ENCODE measurements at regions not wholly inside any gene's neighbourhood (a gene's known extent, or its start where the extent isn't known, plus 50 kb on each side); places are given as distances from the start of the nearest gene placed in this dataset.
"Not testable (repeated sequence)": the region's sequence is repeated elsewhere in the genome, so short reads cannot be mapped to it uniquely, and the experiment has no call there.

GRCh38 chr2:111309231-111310075, 188.7 kb downstream of the BCL2L11 start:
- WGBS = 98% methylated on average over 5 of the region's 6 CpGs
- not testable (repeated sequence) for H3K27me3 ChIP-seq (ENCODE audit: control insufficient read depth in 2 of 2, insufficient read depth in 1 of 2, low read length in 1 of 2); H3K9me3 ChIP-seq (ENCODE audit: control insufficient read depth in 2 of 2, insufficient read depth in 1 of 2, low read length in 1 of 2); H3K27ac ChIP-seq (ENCODE audit: low read depth in 1 of 2, low read length in 1 of 2); H3K4me3 ChIP-seq (ENCODE audit: low read length in 2 of 2); H3K36me3 ChIP-seq (ENCODE audit: control insufficient read depth in 2 of 2, insufficient read depth in 2 of 2, low read length in 1 of 2); H3K4me1 ChIP-seq (ENCODE audit: control insufficient read depth in 2 of 2, insufficient read depth in 2 of 2, low read length in 2 of 2); DNase-seq (ENCODE audit: low read depth in 6 of 9, low spot score in 9 of 9)

- not testable (repeated sequence) for H3K27ac ChIP-seq (ENCODE audit: low read depth in 1 of 2, low read length in 1 of 2); DNase-seq (ENCODE audit: low read depth in 6 of 9, low spot score in 9 of 9); H3K36me3 ChIP-seq (ENCODE audit: control insufficient read depth in 2 of 2, insufficient read depth in 2 of 2, low read length in 1 of 2); H3K4me3 ChIP-seq (ENCODE audit: low read length in 2 of 2); H3K27me3 ChIP-seq (ENCODE audit: control insufficient read depth in 2 of 2, insufficient read depth in 1 of 2, low read length in 1 of 2); H3K9me3 ChIP-seq (ENCODE audit: control insufficient read depth in 2 of 2, insufficient read depth in 1 of 2, low read length in 1 of 2); H3K4me1 ChIP-seq (ENCODE audit: control insufficient read depth in 2 of 2, insufficient read depth in 2 of 2, low read length in 2 of 2)
- WGBS = 97% methylated on average over 5 of the region's 8 CpGs
Observed at GRCh38 chr2:111310395-111310794, 189.7 kb downstream of the BCL2L11 start.

GRCh38 chr2:111311568-111311967, 190.9 kb downstream of the BCL2L11 start:
- not testable (repeated sequence) for H3K27me3 ChIP-seq (ENCODE audit: control insufficient read depth in 2 of 2, insufficient read depth in 1 of 2, low read length in 1 of 2); H3K4me1 ChIP-seq (ENCODE audit: control insufficient read depth in 2 of 2, insufficient read depth in 2 of 2, low read length in 2 of 2); H3K4me3 ChIP-seq (ENCODE audit: low read length in 2 of 2); H3K36me3 ChIP-seq (ENCODE audit: control insufficient read depth in 2 of 2, insufficient read depth in 2 of 2, low read length in 1 of 2); H3K9me3 ChIP-seq (ENCODE audit: control insufficient read depth in 2 of 2, insufficient read depth in 1 of 2, low read length in 1 of 2); H3K27ac ChIP-seq (ENCODE audit: low read depth in 1 of 2, low read length in 1 of 2); DNase-seq (ENCODE audit: low read depth in 6 of 9, low spot score in 9 of 9)
- 100% methylated on average over 2 of the region's 6 CpGs for WGBS

- whole genome bisulfite sequencing = 87% methylated on average over 11 of the region's 15 CpGs
- not testable (repeated sequence) for DNase-seq (ENCODE audit: low read depth in 6 of 9, low spot score in 9 of 9)
Observed at GRCh38 chr2:111312897-111313607, 192.3 kb downstream of the BCL2L11 start.

GRCh38 chr2:111313711-111314110, 193.0 kb downstream of the BCL2L11 start:
- H3K27ac ChIP-seq (ENCODE audit: low read depth in 1 of 2, low read length in 1 of 2); H3K36me3 ChIP-seq (ENCODE audit: control insufficient read depth in 2 of 2, insufficient read depth in 2 of 2, low read length in 1 of 2); H3K27me3 ChIP-seq (ENCODE audit: control insufficient read depth in 2 of 2, insufficient read depth in 1 of 2, low read length in 1 of 2); H3K4me1 ChIP-seq (ENCODE audit: control insufficient read depth in 2 of 2, insufficient read depth in 2 of 2, low read length in 2 of 2); H3K9me3 ChIP-seq (ENCODE audit: control insufficient read depth in 2 of 2, insufficient read depth in 1 of 2, low read length in 1 of 2); DNase-seq (ENCODE audit: low read depth in 6 of 9, low spot score in 9 of 9); H3K4me3 ChIP-seq (ENCODE audit: low read length in 2 of 2): not testable (repeated sequence)
- WGBS = 95% methylated on average over 2 of the region's 3 CpGs

More at GRCh38 chr2:111312897-111313607, 192.3 kb downstream of the BCL2L11 start:
- H3K27me3 ChIP-seq (ENCODE audit: control insufficient read depth in 2 of 2, insufficient read depth in 1 of 2, low read length in 1 of 2); H3K4me1 ChIP-seq (ENCODE audit: control insufficient read depth in 2 of 2, insufficient read depth in 2 of 2, low read length in 2 of 2); H3K36me3 ChIP-seq (ENCODE audit: control insufficient read depth in 2 of 2, insufficient read depth in 2 of 2, low read length in 1 of 2); H3K27ac ChIP-seq (ENCODE audit: low read depth in 1 of 2, low read length in 1 of 2); H3K9me3 ChIP-seq (ENCODE audit: control insufficient read depth in 2 of 2, insufficient read depth in 1 of 2, low read length in 1 of 2); H3K4me3 ChIP-seq (ENCODE audit: low read length in 2 of 2): not testable (repeated sequence)

- not testable (repeated sequence) for H3K4me1 ChIP-seq (ENCODE audit: control insufficient read depth in 2 of 2, insufficient read depth in 2 of 2, low read length in 2 of 2); H3K9me3 ChIP-seq (ENCODE audit: control insufficient read depth in 2 of 2, insufficient read depth in 1 of 2, low read length in 1 of 2); H3K27me3 ChIP-seq (ENCODE audit: control insufficient read depth in 2 of 2, insufficient read depth in 1 of 2, low read length in 1 of 2); DNase-seq (ENCODE audit: low read depth in 6 of 9, low spot score in 9 of 9); H3K4me3 ChIP-seq (ENCODE audit: low read length in 2 of 2); H3K36me3 ChIP-seq (ENCODE audit: control insufficient read depth in 2 of 2, insufficient read depth in 2 of 2, low read length in 1 of 2); H3K27ac ChIP-seq (ENCODE audit: low read depth in 1 of 2, low read length in 1 of 2)
- WGBS = 98% methylated on average over 11 of the region's 13 CpGs
Observed at GRCh38 chr2:111315188-111315917, 194.6 kb downstream of the BCL2L11 start.

GRCh38 chr2:111316221-111316741, 195.6 kb downstream of the BCL2L11 start:
- not testable (repeated sequence) for H3K27me3 ChIP-seq (ENCODE audit: control insufficient read depth in 2 of 2, insufficient read depth in 1 of 2, low read length in 1 of 2); DNase-seq (ENCODE audit: low read depth in 6 of 9, low spot score in 9 of 9); H3K36me3 ChIP-seq (ENCODE audit: control insufficient read depth in 2 of 2, insufficient read depth in 2 of 2, low read length in 1 of 2); H3K4me1 ChIP-seq (ENCODE audit: control insufficient read depth in 2 of 2, insufficient read depth in 2 of 2, low read length in 2 of 2); H3K9me3 ChIP-seq (ENCODE audit: control insufficient read depth in 2 of 2, insufficient read depth in 1 of 2, low read length in 1 of 2); H3K4me3 ChIP-seq (ENCODE audit: low read length in 2 of 2); H3K27ac ChIP-seq (ENCODE audit: low read depth in 1 of 2, low read length in 1 of 2)
- 96% methylated on average over 8 of the region's 9 CpGs for WGBS

GRCh38 chr2:111316881-111317549, 196.3 kb downstream of the BCL2L11 start:
- H3K9me3 ChIP-seq (ENCODE audit: control insufficient read depth in 2 of 2, insufficient read depth in 1 of 2, low read length in 1 of 2); H3K4me3 ChIP-seq (ENCODE audit: low read length in 2 of 2); H3K27me3 ChIP-seq (ENCODE audit: control insufficient read depth in 2 of 2, insufficient read depth in 1 of 2, low read length in 1 of 2); H3K27ac ChIP-seq (ENCODE audit: low read depth in 1 of 2, low read length in 1 of 2); H3K4me1 ChIP-seq (ENCODE audit: control insufficient read depth in 2 of 2, insufficient read depth in 2 of 2, low read length in 2 of 2); DNase-seq (ENCODE audit: low read depth in 6 of 9, low spot score in 9 of 9); H3K36me3 ChIP-seq (ENCODE audit: control insufficient read depth in 2 of 2, insufficient read depth in 2 of 2, low read length in 1 of 2): not testable (repeated sequence)
- WGBS = 96% methylated on average over 2 of the region's 2 CpGs

All from thymus (tissue), 11 donors.